Ectodermal cell (in vitro differentiated cells): ENCODE measurements at regions not wholly inside any gene's neighbourhood (a gene's known extent, or its start where the extent isn't known, plus 50 kb on each side); places are given as distances from the start of the nearest gene placed in this dataset.

Experiments
- H3K27ac ChIP-seq: 2 replicates; pipeline ENCODE4 v1.7.0; 2013; ENCODE audit warnings: mild to moderate bottlenecking, low read depth, low read length; ENCODE audit not compliant: insufficient read depth, poor library complexity, severe bottlenecking
- H3K27me3 ChIP-seq: 2 replicates; pipeline ENCODE4 v1.7.0; 2013; ENCODE audit warnings: mild to moderate bottlenecking, low read length; ENCODE audit not compliant: insufficient read depth, control insufficient read depth, poor library complexity, severe bottlenecking
- H3K36me3 ChIP-seq: one replicate; pipeline ENCODE4 v1.7.0; 2013; ENCODE audit warnings: low read length; ENCODE audit not compliant: control insufficient read depth, insufficient read depth
- H3K4me1 ChIP-seq: one replicate; pipeline ENCODE4 v1.7.0; 2013; ENCODE audit warnings: low read length; ENCODE audit not compliant: control insufficient read depth, insufficient read depth
- H3K4me3 ChIP-seq: 2 replicates; pipeline ENCODE4 v1.7.0; 2013; ENCODE audit warnings: low read depth, low read length, control low read depth; ENCODE audit not compliant: insufficient read depth
- H3K9me3 ChIP-seq: 2 replicates; pipeline ENCODE4 v1.7.0; 2013; ENCODE audit warnings: mild to moderate bottlenecking, low read length, moderate library complexity; ENCODE audit not compliant: control insufficient read depth
- WGBS, 2 experiments: methylation state at CpG; one replicate each; pipeline ENCODE4 v1.1.7; 2013; ENCODE audit warnings: missing lambda C conversion rate in 2 of 2; 5-methylcytosine and 5-hydroxymethylcytosine counted together

GRCh38 chr6:148064406-148065134, 278.1 kb upstream of the SASH1 start:
- H3K9me3 ChIP-seq: no peaks in the 10 kb centered on the region
- H3K27me3 ChIP-seq: no peaks in the 10 kb centered on the region
- H3K4me3 ChIP-seq: no peak overlapping the region
- no peaks in the 10 kb centered on the region for H3K4me1 ChIP-seq
- H3K27ac ChIP-seq: no peak overlapping the region
- H3K36me3 ChIP-seq: no peaks in the 10 kb centered on the region
- 94 to 95% methylated on average over 12 of the region's 12 CpGs for WGBS, 2 experiments

DNA sequence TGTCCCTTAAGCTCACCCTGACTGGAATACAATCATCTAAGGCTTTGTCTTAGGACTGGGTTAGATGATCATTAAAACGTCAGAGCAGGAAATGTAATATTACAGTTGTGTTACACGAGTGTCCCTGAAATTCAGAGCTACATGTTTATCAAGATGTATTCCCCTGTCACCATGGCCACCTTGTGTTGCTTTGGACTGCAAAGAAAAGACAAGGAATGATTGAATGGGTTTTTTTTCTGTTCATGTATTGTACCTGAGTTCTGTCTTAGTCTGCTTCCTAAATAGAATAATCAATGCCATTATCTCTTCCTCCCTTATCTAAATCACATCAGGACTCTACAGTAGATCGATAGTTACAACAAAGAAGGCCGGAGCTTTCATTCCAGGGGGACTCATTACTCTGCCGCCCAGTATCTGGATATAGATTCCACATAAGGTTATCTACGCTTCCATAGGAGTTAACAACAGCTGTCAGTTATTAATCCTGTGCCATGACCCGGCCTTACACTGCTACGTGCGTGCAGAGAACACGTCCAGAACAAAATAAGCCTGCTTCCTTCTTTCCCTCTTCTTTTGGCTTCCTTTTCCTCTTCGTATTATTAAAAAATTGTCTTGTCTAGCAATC, 274.1 kb upstream of the SASH1 start:
- 89 to 92% methylated on average over 11 of the region's 11 CpGs for WGBS, 2 experiments
- Histone ChIP-seq H3K9me3 (no peaks in the 10 kb centered on the region), H3K27ac (no peak overlapping the region)

GRCh38 chr6:148069256-148069655, 273.4 kb upstream of the SASH1 start:
- Histone ChIP-seq H3K27ac (no peak overlapping the region), H3K4me1 (no peaks in the 10 kb centered on the region), H3K4me3 (no peak overlapping the region), H3K9me3 (no peaks in the 10 kb centered on the region), H3K36me3 (no peaks in the 10 kb centered on the region), H3K27me3 (no peaks in the 10 kb centered on the region)
- 91 to 92% methylated on average over 5 of the region's 5 CpGs for WGBS, 2 experiments

More for the DNA sequence above, 274.1 kb upstream of the SASH1 start:
- Histone ChIP-seq H3K36me3 (no peaks in the 10 kb centered on the region), H3K4me1 (no peaks in the 10 kb centered on the region), H3K27me3 (no peaks in the 10 kb centered on the region), H3K4me3 (no peak overlapping the region)

GRCh38 chr6:148074291-148074690, 268.3 kb upstream of the SASH1 start:
- Histone ChIP-seq H3K36me3 (no peaks in the 10 kb centered on the region), H3K4me3 (no peak overlapping the region), H3K27ac (no peak overlapping the region), H3K27me3 (no peaks in the 10 kb centered on the region), H3K9me3 (no peaks in the 10 kb centered on the region), H3K4me1 (no peaks in the 10 kb centered on the region)
- 93 to 94% methylated on average over 6 of the region's 6 CpGs for WGBS, 2 experiments

DNA sequence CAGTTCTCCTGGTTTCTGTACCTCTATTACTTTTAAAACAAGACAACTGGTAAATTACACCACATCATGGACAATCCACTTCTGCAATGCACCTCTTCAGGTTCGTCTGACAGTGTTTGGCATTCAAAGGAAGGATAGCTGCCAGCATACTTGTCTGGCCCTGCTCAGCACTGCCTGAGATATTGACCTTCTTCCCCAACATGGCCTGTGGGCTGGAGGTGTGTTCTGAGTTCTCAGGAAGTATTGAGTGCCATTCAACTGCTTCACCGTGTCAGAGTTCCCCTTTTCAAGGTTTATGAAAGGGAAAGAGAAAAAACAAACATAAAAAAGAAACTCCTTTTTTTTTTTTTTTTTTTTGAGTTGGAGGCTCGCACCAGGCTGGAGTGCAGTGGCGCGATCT, 267.9 kb upstream of the SASH1 start:
- 91 to 92% methylated on average over 4 to 5 of the region's 5 CpGs for WGBS, 2 experiments

GRCh38 chr6:148075352-148075751, 267.3 kb upstream of the SASH1 start:
- Histone ChIP-seq H3K9me3 (no peaks in the 10 kb centered on the region), H3K4me1 (no peaks in the 10 kb centered on the region), H3K27me3 (no peaks in the 10 kb centered on the region), H3K27ac (no peak overlapping the region), H3K36me3 (no peaks in the 10 kb centered on the region), H3K4me3 (no peak overlapping the region)

More for the DNA sequence above, 267.9 kb upstream of the SASH1 start:
- Histone ChIP-seq H3K27me3 (no peaks in the 10 kb centered on the region), H3K36me3 (no peaks in the 10 kb centered on the region), H3K27ac (no peak overlapping the region), H3K9me3 (no peaks in the 10 kb centered on the region), H3K4me3 (no peak overlapping the region), H3K4me1 (no peaks in the 10 kb centered on the region)

DNA sequence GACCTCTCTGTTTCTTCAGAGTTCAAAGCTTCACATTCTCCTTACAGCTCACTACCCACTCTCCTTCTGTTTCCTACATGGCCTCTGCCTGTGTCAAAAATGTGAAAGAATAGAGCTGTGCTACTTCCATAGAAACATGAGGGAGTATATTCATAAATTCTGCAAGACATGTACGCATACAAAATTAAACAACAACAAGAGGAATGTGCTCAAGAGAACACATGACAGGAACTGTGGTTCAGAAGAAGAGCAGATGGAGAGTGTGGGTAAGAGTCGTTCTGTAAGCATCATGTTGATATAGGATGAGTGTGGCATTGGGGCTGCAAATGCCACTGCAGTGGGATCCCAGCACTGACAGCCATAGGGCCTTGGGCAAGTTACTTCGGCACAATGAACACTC, 266.6 kb upstream of the SASH1 start:
- no peaks in the 10 kb centered on the region for H3K4me1 ChIP-seq
- 96 to 98% methylated on average over 3 of the region's 3 CpGs for WGBS, 2 experiments
- H3K27me3 ChIP-seq: no peaks in the 10 kb centered on the region

GRCh38 chr6:148080315-148080714, 262.3 kb upstream of the SASH1 start:
- WGBS, 2 experiments: 96 to 100% methylated on average over 1 of the region's 1 CpG
- Histone ChIP-seq H3K27me3 (no peaks in the 10 kb centered on the region), H3K4me1 (no peaks in the 10 kb centered on the region), H3K36me3 (no peaks in the 10 kb centered on the region), H3K4me3 (no peak overlapping the region), H3K27ac (no peak overlapping the region), H3K9me3 (no peaks in the 10 kb centered on the region)

More for the DNA sequence above, 266.6 kb upstream of the SASH1 start:
- H3K36me3 ChIP-seq: no peaks in the 10 kb centered on the region
- H3K9me3 ChIP-seq: no peaks in the 10 kb centered on the region
- no peak overlapping the region for H3K4me3 ChIP-seq
- no peak overlapping the region for H3K27ac ChIP-seq

DNA sequence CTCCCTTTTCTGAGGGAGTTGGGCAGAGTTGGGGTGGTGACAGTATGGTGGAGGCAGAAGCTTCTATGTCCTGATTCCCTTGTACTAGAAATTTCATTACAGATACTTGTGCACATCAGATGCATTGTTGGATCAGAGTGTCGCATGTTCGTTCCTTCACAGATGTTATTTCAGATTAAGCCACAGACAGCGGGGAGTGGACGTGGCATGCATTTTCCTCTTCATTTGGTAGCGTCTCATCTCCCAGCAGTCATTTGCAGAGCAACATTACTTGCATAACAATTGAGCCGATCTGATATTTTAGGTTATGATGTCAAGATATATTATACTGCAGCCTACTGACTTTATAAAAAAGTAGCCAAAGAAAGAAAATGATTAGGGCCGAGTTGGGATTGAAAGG, 261.6 kb upstream of the SASH1 start:
- Histone ChIP-seq H3K27ac (no peak overlapping the region), H3K4me1 (no peaks in the 10 kb centered on the region), H3K36me3 (no peaks in the 10 kb centered on the region), H3K4me3 (no peak overlapping the region), H3K27me3 (no peaks in the 10 kb centered on the region), H3K9me3 (no peaks in the 10 kb centered on the region)
- 95 to 96% methylated on average over 6 to 7 of the region's 7 CpGs for WGBS, 2 experiments

DNA sequence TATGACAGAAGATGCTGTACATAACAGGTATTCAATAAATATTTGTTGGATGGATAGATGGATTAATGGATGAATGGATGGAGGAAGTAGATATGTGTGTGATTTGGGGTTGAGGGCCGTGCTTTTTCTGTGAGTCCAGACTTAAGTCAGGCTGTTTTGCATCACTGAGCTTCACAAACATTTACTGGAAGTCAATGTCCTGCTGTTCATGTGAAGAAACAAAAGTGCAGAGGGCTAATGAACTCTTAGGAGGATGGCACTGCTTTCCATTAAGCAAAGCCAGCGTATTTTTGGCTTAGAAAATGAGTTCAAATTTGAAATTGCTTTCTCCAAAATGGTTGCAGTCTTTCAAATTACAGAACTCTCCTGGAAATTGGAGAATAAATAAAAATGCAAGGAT, 260.6 kb upstream of the SASH1 start:
- 23 to 38% methylated on average over 2 of the region's 2 CpGs for WGBS, 2 experiments
- Histone ChIP-seq H3K27ac (no peak overlapping the region), H3K4me3 (no peak overlapping the region)

More for the DNA sequence above, 260.6 kb upstream of the SASH1 start:
- Histone ChIP-seq H3K36me3 (no peaks in the 10 kb centered on the region), H3K9me3 (no peaks in the 10 kb centered on the region), H3K4me1 (no peaks in the 10 kb centered on the region), H3K27me3 (no peaks in the 10 kb centered on the region)
